K562 (cell line): ENCODE measurements at regions not wholly inside any gene's neighbourhood (a gene's known extent, or its start where the extent isn't known, plus 50 kb on each side); places are given as distances from the start of the nearest gene placed in this dataset.

Source experiments
- ATAC-seq: fragments of 200-7000 bp; cut with Tn5 transposase; 3 replicates; pipeline ENCODE4 v1.9.1; 2020; ENCODE audit warnings: moderate library complexity
- BruUV-seq: library from RNA; stranded (reverse); fragments of 400-500 nt; replicated peaks from 2 replicates; lab custom pipeline; 2021; lab: Mats Ljungman, UMichigan
- CTCF ChIA-PET: fragments of 300-600 bp; formaldehyde crosslinking; extraction: SDS; loops from one replicate; lab custom pipeline; 2021; ENCODE audit warnings: low intra/inter-chr PET ratio; lab: Yijun Ruan, JAX
- POLR2A ChIA-PET: fragments of 300-600, 350-650 bp; sonication (Branson Sonifier 250); formaldehyde crosslinking; extraction: SDS; loops from one replicate; lab custom pipeline; 2021; ENCODE audit warnings: antibody characterized with exemption, inconsistent platforms; lab: Yijun Ruan, JAX
- DNase-seq, 4 experiments: peaks; one replicate each; pipeline versions ENCODE4 v3.0.0 to v3.0.0-alpha.2; 2011 to 2018; ENCODE audit warnings: low spot score in 3 of 4, mixed read lengths in 3 of 4; ENCODE audit errors: extremely low read depth in 1 of 4
- FAIRE-seq: peaks from 2 replicates; lab custom pipeline; 2011; peaks lifted over from hg19 to GRCh38; lab: Jason Lieb, UNC
- H2AFZ ChIP-seq: 2 replicates; pipeline ENCODE4 v1.6.0; 2011; ENCODE audit warnings: low read depth, low read length, control low read depth, inconsistent platforms
- H3K27ac ChIP-seq: fragments of 200-600 bp; 3 replicates; pipeline ENCODE4 v1.8.0; 2011; ENCODE audit warnings: low read depth, mild to moderate bottlenecking, control low read depth, inconsistent platforms, low read length, moderate library complexity, mixed read lengths; ENCODE audit errors: extremely low read depth
- H3K27me3 ChIP-seq, 2 experiments: fragments of 300-600 bp in 1 of 2; 2 replicates in 1 of 2; 3 replicates in 1 of 2; pipeline versions ENCODE4 v1.6.0 to v1.8.0; 2011; ENCODE audit warnings: inconsistent platforms in 2 of 2, low read length in 2 of 2, mild to moderate bottlenecking in 1 of 2, mixed read lengths in 1 of 2, moderate library complexity in 1 of 2; ENCODE audit not compliant: control insufficient read depth in 2 of 2, insufficient read depth in 2 of 2
- H3K36me3 ChIP-seq: fragments of 300-600 bp; 3 replicates; pipeline ENCODE4 v1.8.0; 2011; ENCODE audit warnings: mild to moderate bottlenecking, low read length, inconsistent platforms; ENCODE audit not compliant: control insufficient read depth, insufficient read depth
- H3K4me1 ChIP-seq, 2 experiments: fragments of 200-600 bp in 1 of 2; replicated peaks in 1 of 2; 2 replicates in 1 of 2; 3 replicates in 1 of 2; pipeline versions ENCODE4 v1.5.1 to v1.8.0; 2011; ENCODE audit warnings: inconsistent platforms in 2 of 2, low read length in 2 of 2, mild to moderate bottlenecking in 1 of 2, mixed read lengths in 1 of 2, moderate library complexity in 1 of 2; ENCODE audit not compliant: control insufficient read depth in 2 of 2, insufficient read depth in 2 of 2
- H3K4me2 ChIP-seq: 2 replicates; pipeline ENCODE4 v1.6.1; 2011; ENCODE audit warnings: low read length, control low read depth, inconsistent platforms, mixed read lengths; ENCODE audit not compliant: insufficient read depth
- H3K4me3 ChIP-seq: fragments of 200-600 bp; sonication (generic), shearing (Covaris generic); 2 replicates; pipeline ENCODE4 v1.5.1; 2016; ENCODE audit warnings: control low read depth, inconsistent platforms
- H3K79me2 ChIP-seq: fragments of 200-600 bp; 3 replicates; pipeline ENCODE4 v1.8.0; 2011; ENCODE audit warnings: low read length, inconsistent platforms; ENCODE audit not compliant: control insufficient read depth, insufficient read depth
- H3K9ac ChIP-seq, 2 experiments: 2 replicates each; pipeline versions ENCODE4 v1.6.0 to v1.6.1; 2011; ENCODE audit warnings: low read depth in 2 of 2, low read length in 2 of 2, control low read depth in 1 of 2, inconsistent platforms in 1 of 2, mild to moderate bottlenecking in 1 of 2, mixed read lengths in 1 of 2; ENCODE audit not compliant: insufficient read depth in 1 of 2
- H3K9me1 ChIP-seq: one replicate; pipeline ENCODE4 v1.6.0; 2011; ENCODE audit warnings: inconsistent platforms, mild to moderate bottlenecking, low read length, moderate library complexity; ENCODE audit not compliant: control insufficient read depth, insufficient read depth
- H3K9me3 ChIP-seq: replicated peaks from 2 replicates; pipeline ENCODE4 v1.5.1; 2011; ENCODE audit warnings: low read depth, low read length, inconsistent platforms; ENCODE audit not compliant: control insufficient read depth, insufficient read depth
- H4K20me1 ChIP-seq: replicated peaks from 2 replicates; pipeline ENCODE4 v1.6.1; 2011; ENCODE audit warnings: low read length, inconsistent platforms, mixed read lengths; ENCODE audit not compliant: control insufficient read depth, insufficient read depth
- BACH1 ChIP-seq: fragments of 200-800 bp; sonication (Bioruptor generic); IDR thresholded peaks from 2 replicates; pipeline ENCODE4 v1.6.1; 2016; ENCODE audit warnings: missing genetic modification characterization, missing compliant biosample characterization
- EGR1 ChIP-seq: fragments of 450-650 bp; conservative IDR thresholded peaks from 2 replicates; pipeline ENCODE4 v1.6.1; 2017; ENCODE audit warnings: mild to moderate bottlenecking
- HIVEP1 ChIP-seq: fragments of 250-450 bp; sonication (Bioruptor Pico); IDR thresholded peaks from 2 replicates; pipeline ENCODE4 v1.4.0; 2020; ENCODE audit warnings: mild to moderate bottlenecking
- HNRNPK ChIP-seq: fragments of 200-400 bp; formaldehyde crosslinking; IDR thresholded peaks from one replicate; pipeline ENCODE4 v1.6.1; 2018; ENCODE audit warnings: mild to moderate bottlenecking, low read depth, low read length; ENCODE audit not compliant: poor library complexity, severe bottlenecking
- HSF4 ChIP-seq: fragments of 250-450 bp; sonication (Bioruptor Pico); IDR thresholded peaks from 2 replicates; pipeline ENCODE4 v2.1.2; 2022; ENCODE audit warnings: mild to moderate bottlenecking, moderate library complexity, borderline replicate concordance
- NR2C1 ChIP-seq, 2 experiments: fragments of 450-650 bp; IDR thresholded peaks; 2 replicates each; pipeline ENCODE4 v1.6.1; 2017; ENCODE audit warnings: mild to moderate bottlenecking in 2 of 2, antibody characterized with exemption in 1 of 2, inconsistent platforms in 1 of 2, missing compliant biosample characterization in 1 of 2, missing genetic modification characterization in 1 of 2
- NR2F6 ChIP-seq: fragments of 450-650 bp; formaldehyde crosslinking; IDR thresholded peaks from 2 replicates; pipeline ENCODE4 v1.4.0; 2020; ENCODE audit warnings: mild to moderate bottlenecking
- SMARCE1 ChIP-seq: fragments of 450-650 bp; IDR thresholded peaks from 2 replicates; pipeline ENCODE4 v1.7.1; 2016; ENCODE audit warnings: mild to moderate bottlenecking
- SOX6 ChIP-seq: fragments of 450-650 bp; IDR thresholded peaks from 2 replicates; pipeline ENCODE4 v1.6.1; 2014; ENCODE audit warnings: mild to moderate bottlenecking
- TARDBP ChIP-seq: fragments of 450-650 bp; IDR thresholded peaks from 2 replicates; pipeline ENCODE4 v1.6.1; 2016
- TBP ChIP-seq: optimal IDR thresholded peaks from 2 replicates; pipeline ENCODE3; 2011; ENCODE audit warnings: low read depth, low read length, improper control_type of control experiment
- ZFP36 ChIP-seq: fragments of 150-350 bp; IDR thresholded peaks from 2 replicates; pipeline ENCODE4 v1.6.1; 2018; ENCODE audit warnings: low read length, low read depth; ENCODE audit not compliant: partially characterized antibody
- ZNF75A ChIP-seq: fragments of 450-650 bp; formaldehyde crosslinking; IDR thresholded peaks from 2 replicates; pipeline ENCODE4 v1.4.0; 2020; ENCODE audit warnings: mild to moderate bottlenecking
- WGBS: fragments of 100-300 bp; shearing (Covaris generic); methylation state at CpG from one replicate; pipeline ENCODE4 v1.1.6; 2016; ENCODE audit warnings: low coverage, mixed read lengths; ENCODE audit not compliant: insufficient coverage; ENCODE audit errors: missing lambda C conversion rate; 5-methylcytosine and 5-hydroxymethylcytosine counted together
- in situ Hi-C: fragments of 300-500 bp; cut with MboI; formaldehyde crosslinking; loops from 4 replicates; pipeline ENCODE4 v1.15.0; 2018; ENCODE audit warnings: inconsistent platforms, mixed read lengths
- intact Hi-C: fragments of 100-400 bp; cut with micrococcal nuclease; formaldehyde crosslinking; loops from 2 replicates; pipeline ENCODE4 v1.14.2; 2022
- TF ChIP-seq, protein P1 (sequence below): sonication (generic); formaldehyde crosslinking; IDR thresholded peaks from 2 replicates; pipeline ENCODE4 v1.8.0; 2022; ENCODE audit warnings: mild to moderate bottlenecking, missing genetic modification reagents
- TF ChIP-seq, protein P2 (sequence below), 2 experiments: fragments of 450-650 bp; conservative IDR thresholded peaks; 2 replicates each; pipeline ENCODE4 v1.6.1; 2017; ENCODE audit warnings: mild to moderate bottlenecking in 2 of 2, moderate library complexity in 2 of 2
- TF ChIP-seq, protein P3 (sequence below): sonication (generic); formaldehyde crosslinking; IDR thresholded peaks from 2 replicates; pipeline ENCODE4 v1.8.1; 2022; ENCODE audit warnings: missing genetic modification reagents
- TF ChIP-seq, protein P4 (sequence below), 2 experiments: IDR thresholded peaks; 2 replicates each; pipeline ENCODE4 v1.6.1; 2012; ENCODE audit warnings: improper control_type of control experiment in 2 of 2, low read depth in 2 of 2, low read length in 2 of 2, borderline replicate concordance in 1 of 2
- TF ChIP-seq, protein P5 (sequence below): sonication (generic); formaldehyde crosslinking; IDR thresholded peaks from 2 replicates; pipeline ENCODE4 v1.8.0; 2023; ENCODE audit warnings: mild to moderate bottlenecking, missing genetic modification reagents

DNA sequence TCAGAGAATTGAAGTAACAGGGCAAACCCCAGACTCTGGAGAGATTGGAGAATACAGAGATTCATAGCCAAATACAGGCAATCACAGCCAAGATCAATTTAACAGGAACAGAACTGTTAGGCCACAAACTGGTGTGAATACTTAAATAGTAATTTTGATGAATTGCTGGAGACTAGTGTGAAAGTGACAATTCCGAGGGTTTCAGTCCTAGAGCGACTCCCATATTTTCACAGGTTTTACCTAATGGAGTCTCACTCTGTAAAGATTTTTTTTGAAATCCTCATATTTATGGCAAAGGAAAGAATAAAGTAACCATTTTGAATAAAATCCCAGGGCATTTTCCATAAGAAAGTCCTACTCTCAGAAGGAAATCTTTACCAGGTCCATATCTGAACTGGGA lies 135.5 kb downstream of the MMUT start (continued):
- TF ChIP-seq HSF4 (no peak), BACH1 (no peak), ZNF75A (no peak), NR2C1 (IDR thresholded peaks at IDR 0.05) (no peak), NR2C1 (tag; IDR thresholded peaks at IDR 0.05) (no peak), ZFP36 (no peak), EGR1 (no peak), TBP (no peak), SOX6 (no peak), HNRNPK (no peak)
- TF ChIP-seq, protein P1, sequence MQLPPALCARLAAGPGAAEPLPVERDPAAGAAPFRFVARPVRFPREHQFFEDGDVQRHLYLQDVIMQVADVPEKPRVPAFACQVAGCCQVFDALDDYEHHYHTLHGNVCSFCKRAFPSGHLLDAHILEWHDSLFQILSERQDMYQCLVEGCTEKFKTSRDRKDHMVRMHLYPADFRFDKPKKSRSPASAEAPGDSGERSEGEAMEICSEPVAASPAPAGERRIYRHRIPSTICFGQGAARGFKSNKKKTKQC (CRISPR knock-in tag): no peak
- TF ChIP-seq, protein P2, sequence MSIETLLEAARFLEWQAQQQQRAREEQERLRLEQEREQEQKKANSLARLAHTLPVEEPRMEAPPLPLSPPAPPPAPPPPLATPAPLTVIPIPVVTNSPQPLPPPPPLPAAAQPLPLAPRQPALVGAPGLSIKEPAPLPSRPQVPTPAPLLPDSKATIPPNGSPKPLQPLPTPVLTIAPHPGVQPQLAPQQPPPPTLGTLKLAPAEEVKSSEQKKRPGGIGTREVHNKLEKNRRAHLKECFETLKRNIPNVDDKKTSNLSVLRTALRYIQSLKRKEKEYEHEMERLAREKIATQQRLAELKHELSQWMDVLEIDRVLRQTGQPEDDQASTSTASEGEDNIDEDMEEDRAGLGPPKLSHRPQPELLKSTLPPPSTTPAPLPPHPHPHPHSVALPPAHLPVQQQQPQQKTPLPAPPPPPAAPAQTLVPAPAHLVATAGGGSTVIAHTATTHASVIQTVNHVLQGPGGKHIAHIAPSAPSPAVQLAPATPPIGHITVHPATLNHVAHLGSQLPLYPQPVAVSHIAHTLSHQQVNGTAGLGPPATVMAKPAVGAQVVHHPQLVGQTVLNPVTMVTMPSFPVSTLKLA (conservative IDR thresholded peaks at IDR 0.05): no peak

DNA sequence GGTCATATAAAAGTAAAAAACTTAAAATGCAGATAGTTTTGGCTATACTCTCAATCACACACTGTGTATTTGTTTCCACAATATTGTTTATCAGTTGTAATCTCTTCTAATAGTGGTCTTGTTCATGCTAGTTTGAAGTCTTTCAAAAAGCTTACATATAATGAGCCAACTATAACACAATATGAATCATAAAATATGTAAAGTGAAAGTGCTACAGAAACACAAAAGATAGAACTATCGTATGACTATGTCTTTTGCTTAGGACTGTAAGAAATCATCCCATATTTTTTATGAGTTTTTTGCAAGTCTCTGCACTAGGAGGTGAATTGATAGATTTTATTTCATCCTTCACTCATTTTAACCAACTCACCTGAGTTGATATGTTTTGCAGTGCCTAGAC lies 136.0 kb downstream of the MMUT start:
- FAIRE-seq: no peak
- CTCF ChIA-PET: no interaction called here
- 0% methylated on average over 1 of the region's 1 CpG for WGBS
- H3K9me3 ChIP-seq: no peaks in the 10 kb centered on the region
- H3K4me3 ChIP-seq: no peak overlapping the region
- H2AFZ ChIP-seq: no peak overlapping the region
- no peaks in the 10 kb centered on the region for H3K27me3 ChIP-seq
- H4K20me1 ChIP-seq: no peaks in the 10 kb centered on the region
- H3K9ac ChIP-seq: no peak overlapping the region
- H3K79me2 ChIP-seq: no peaks in the 10 kb centered on the region
- ATAC-seq: no peak
- DNase-seq: no peak
- H3K27ac ChIP-seq: no peak overlapping the region
- no peaks in the 10 kb centered on the region for H3K36me3 ChIP-seq
- POLR2A ChIA-PET: no interaction called here
- BruUV-seq: no TSS peak
- H3K4me2 ChIP-seq: no peak overlapping the region
- H3K4me1 ChIP-seq: no peaks in the 10 kb centered on the region
- in situ Hi-C loops: no loop called here
- intact Hi-C loops: no loop called here
- H3K9me1 ChIP-seq: no peaks in the 10 kb centered on the region
- TF ChIP-seq HIVEP1 (CRISPR knock-in tag) (no peak), NR2F6 (no peak), TARDBP (no peak), SMARCE1 (no peak)
- TF ChIP-seq, protein P3, sequence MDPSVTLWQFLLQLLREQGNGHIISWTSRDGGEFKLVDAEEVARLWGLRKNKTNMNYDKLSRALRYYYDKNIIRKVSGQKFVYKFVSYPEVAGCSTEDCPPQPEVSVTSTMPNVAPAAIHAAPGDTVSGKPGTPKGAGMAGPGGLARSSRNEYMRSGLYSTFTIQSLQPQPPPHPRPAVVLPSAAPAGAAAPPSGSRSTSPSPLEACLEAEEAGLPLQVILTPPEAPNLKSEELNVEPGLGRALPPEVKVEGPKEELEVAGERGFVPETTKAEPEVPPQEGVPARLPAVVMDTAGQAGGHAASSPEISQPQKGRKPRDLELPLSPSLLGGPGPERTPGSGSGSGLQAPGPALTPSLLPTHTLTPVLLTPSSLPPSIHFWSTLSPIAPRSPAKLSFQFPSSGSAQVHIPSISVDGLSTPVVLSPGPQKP (CRISPR knock-in tag): no peak
- TF ChIP-seq, protein P4, sequence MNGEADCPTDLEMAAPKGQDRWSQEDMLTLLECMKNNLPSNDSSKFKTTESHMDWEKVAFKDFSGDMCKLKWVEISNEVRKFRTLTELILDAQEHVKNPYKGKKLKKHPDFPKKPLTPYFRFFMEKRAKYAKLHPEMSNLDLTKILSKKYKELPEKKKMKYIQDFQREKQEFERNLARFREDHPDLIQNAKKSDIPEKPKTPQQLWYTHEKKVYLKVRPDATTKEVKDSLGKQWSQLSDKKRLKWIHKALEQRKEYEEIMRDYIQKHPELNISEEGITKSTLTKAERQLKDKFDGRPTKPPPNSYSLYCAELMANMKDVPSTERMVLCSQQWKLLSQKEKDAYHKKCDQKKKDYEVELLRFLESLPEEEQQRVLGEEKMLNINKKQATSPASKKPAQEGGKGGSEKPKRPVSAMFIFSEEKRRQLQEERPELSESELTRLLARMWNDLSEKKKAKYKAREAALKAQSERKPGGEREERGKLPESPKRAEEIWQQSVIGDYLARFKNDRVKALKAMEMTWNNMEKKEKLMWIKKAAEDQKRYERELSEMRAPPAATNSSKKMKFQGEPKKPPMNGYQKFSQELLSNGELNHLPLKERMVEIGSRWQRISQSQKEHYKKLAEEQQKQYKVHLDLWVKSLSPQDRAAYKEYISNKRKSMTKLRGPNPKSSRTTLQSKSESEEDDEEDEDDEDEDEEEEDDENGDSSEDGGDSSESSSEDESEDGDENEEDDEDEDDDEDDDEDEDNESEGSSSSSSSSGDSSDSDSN (IDR thresholded peaks at IDR 0.05; ENCODE audit: borderline replicate concordance in 1 of 2, low read depth in 2 of 2, low read length in 2 of 2): no peak
- TF ChIP-seq, protein P5, sequence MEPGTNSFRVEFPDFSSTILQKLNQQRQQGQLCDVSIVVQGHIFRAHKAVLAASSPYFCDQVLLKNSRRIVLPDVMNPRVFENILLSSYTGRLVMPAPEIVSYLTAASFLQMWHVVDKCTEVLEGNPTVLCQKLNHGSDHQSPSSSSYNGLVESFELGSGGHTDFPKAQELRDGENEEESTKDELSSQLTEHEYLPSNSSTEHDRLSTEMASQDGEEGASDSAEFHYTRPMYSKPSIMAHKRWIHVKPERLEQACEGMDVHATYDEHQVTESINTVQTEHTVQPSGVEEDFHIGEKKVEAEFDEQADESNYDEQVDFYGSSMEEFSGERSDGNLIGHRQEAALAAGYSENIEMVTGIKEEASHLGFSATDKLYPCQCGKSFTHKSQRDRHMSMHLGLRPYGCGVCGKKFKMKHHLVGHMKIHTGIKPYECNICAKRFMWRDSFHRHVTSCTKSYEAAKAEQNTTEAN: no peak
